GM21390 (cell line): ENCODE measurements at regions not wholly inside any gene's neighbourhood (a gene's known extent, or its start where the extent isn't known, plus 50 kb on each side); places are given as distances from the start of the nearest gene placed in this dataset.
"Not testable (repeated sequence)": the region's sequence is repeated elsewhere in the genome, so short reads cannot be mapped to it uniquely, and the experiment has no call there.

ENCODE experiments used
- ATAC-seq: cut with Tn5 transposase; IDR thresholded peaks from one replicate; pipeline ENCODE4 v1.9.1; 2021; ENCODE audit not compliant: unreplicated experiment

- ATAC-seq = no peak
Measured at GRCh38 chr2:12552092-12552491, 164.6 kb upstream of the TRIB2 start.

- ATAC-seq = peak; percentile 10
Measured at GRCh38 chr2:12554224-12555011, 162.3 kb upstream of the TRIB2 start.

- peak; percentile 39 for ATAC-seq
Measured at GRCh38 chr2:12555012-12555645, 161.6 kb upstream of the TRIB2 start.

- no peak for ATAC-seq
Measured at GRCh38 chr2:12556762-12557161, 160.0 kb upstream of the TRIB2 start.

- ATAC-seq = no peak
Measured at GRCh38 chr2:12557688-12558087, 159.0 kb upstream of the TRIB2 start.

GRCh38 chr2:12558519-12558918, 158.2 kb upstream of the TRIB2 start:
- ATAC-seq = no peak

DNA sequence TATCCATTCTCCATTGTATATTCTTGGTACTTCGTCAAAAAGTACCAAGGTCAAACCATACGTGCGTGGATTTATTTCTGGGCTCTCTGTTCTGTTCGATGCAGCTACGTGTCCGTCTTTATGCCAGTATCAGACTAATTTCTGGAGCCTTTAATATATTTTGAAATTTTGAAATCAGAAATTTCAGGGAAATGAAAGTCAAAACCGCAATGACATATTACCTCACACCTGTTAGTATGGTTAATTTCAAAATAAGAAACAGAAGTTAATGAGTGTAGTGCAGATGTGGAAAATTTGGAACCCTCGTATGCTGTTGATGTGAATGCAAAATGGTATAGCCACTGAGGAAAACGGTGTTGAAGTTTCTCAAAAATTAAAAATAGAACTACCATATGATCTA, 156.1 kb upstream of the TRIB2 start:
- ATAC-seq = no peak

- ATAC-seq = no peak
Measured at GRCh38 chr2:12567411-12567810, 149.3 kb upstream of the TRIB2 start.

DNA sequence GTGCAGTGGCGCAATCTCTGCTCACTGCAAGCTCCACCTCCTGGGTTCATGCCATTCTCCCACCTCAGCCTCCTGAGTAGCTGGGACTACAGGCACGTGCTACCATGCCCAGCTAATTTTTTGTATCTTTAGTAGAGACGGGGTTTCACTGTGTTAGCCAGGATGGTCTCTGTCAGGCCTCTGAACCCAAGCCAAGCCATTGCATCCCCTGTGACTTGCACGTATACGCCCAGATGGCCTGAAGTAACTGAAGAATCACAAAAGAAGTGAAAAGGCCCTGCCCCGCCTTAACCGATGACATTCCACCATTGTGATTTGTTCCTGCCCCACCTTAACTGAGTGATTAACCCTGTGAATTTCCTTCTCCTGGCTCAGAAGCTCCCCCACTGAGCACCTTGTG, 147.2 kb upstream of the TRIB2 start:
- not testable (repeated sequence) for ATAC-seq

- ATAC-seq = not testable (repeated sequence)
Measured at GRCh38 chr2:12569929-12570328, 146.8 kb upstream of the TRIB2 start.

DNA sequence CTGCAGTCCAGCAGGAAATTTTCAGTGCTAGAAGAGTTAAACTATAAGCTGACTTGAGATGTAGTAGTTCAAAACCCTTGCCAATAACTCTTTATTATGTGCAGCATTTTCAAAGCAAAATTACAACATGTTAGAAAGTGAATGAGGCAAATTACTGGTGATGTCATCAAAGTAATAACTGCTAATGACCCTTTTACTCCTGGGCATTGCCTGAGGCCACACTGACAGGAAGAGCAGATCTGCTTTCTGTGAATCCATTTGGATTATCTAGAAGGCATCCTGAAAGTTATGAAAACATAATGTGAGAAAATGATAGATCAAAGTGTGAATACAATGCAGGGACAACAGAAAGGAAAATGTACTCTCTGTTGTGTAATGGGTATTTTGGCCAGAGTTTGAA, 139.6 kb upstream of the TRIB2 start:
- ATAC-seq = no peak

- ATAC-seq = no peak
Measured at GRCh38 chr2:12577567-12578253, 139.0 kb upstream of the TRIB2 start.

DNA sequence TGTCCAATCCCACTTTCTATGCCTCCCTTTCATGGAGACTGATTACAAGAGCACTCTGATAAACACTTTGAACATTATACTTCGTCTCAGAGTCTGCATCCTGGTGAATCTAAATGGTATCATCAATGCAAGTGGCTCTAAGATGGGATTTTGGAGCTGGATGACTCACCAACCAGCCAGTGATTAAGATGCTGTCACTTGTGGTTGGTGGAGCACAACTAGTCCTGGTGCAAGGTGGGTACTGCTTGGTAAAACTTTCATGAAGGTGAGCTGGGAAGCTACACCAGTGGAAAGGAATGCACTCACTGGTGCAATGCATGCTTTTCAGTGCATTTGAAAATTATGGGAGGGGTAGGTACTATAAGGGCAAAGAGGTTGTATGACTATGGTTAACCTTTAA, 137.7 kb upstream of the TRIB2 start:
- no peak for ATAC-seq

- no peak for ATAC-seq
Measured at GRCh38 chr2:12584338-12584737, 132.4 kb upstream of the TRIB2 start.

DNA sequence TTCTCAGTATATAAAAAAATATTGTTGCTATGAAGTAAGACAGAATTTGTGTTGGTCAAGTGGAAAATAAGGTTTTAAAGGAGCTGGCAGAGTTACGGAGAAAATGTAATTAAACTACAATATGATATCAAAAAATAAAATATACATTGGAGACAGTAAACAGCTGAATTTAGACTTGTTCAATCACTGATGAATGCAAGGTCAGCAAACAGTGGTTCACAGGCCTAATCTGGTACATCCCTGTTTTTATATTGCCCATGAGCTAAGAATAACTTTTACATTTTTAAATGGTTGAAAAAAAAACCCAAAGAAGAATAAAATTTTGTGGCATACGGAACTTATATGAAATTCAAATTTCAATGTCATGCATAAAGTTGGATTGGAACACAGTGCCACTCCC, 131.0 kb upstream of the TRIB2 start:
- ATAC-seq = no peak

DNA sequence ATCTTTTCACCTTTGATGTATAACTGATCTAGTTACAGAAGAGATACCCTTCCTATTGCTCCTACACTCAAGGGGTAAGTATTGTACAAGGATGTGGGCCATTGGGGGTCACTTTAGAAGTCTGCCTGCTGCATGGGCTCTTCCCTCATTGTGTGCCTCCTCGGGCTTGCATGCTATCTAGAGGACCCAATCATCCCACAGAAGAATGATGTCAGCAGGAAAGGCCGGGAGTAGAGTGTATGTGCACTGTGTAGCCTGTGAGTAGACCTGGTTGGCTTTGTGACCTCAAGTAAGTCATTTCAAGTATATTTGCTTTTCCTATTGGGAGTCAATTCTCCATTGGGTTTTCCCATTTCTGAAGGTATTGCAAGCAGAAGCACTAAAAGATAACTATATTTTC, 129.5 kb upstream of the TRIB2 start:
- no peak for ATAC-seq

DNA sequence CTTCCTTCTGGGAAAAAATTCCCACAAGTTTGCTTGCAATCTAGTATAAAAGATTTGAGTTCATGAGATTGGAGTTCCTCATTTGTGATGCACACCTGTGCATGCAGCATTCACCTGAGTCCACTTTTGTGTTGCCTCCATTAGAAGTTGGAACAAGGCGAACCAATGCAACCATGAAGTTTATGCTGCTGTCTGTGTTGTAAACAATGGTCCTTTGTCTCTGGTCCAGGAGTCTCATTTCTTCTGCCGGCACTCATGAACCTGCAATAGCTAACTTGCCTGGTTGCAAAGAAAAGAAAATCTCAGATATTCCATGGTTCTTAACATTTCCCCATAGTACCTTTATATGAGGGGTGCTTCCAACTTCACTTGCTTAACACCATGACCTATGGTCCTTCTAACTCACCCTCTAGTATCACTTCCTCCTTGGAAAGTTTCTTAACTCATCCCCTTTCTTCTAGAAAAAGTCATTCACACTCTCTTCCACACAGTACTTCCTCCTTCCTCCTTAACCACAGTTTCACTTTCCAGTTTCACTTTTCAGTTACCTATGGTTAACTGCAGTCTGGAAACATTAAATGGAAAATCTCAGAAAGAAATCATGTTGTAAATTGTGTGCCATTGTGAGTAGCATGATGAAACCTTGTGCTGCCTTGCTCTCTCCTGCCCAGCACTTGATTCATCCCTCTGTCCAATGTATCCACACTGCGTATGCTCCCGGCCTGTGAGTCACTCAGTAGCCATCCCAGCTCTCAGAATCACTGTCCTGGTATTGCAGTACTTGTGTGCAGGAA, 128.8 kb upstream of the TRIB2 start:
- peak; percentile 84 for ATAC-seq

GRCh38 chr2:12588986-12589385, 127.8 kb upstream of the TRIB2 start:
- no peak for ATAC-seq

DNA sequence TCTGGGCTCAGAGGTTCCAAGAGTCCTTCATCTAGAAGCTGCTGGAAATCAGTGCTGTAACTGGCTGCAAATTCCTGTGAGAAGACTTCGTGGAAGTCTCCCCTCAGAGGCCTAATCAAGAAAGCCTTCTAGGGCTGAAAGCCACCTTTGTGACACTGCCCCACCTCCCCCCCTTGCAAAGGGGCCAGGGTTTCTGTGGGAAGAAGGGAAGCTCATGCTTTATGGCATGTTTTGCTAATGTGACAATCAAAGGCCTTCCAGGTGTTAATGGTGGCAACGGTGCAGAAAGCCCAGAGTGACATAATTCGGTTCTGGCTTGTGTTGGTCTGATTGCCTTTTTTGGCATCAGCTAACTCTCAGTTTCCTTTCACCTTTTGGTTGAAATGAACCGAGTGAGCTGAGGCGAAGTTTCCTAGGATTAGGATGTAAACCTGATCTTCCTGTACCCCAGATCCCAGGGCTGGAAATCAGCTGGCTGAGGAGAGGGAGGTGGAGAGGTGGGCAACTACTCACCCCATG, 126.9 kb upstream of the TRIB2 start:
- no peak for ATAC-seq

GRCh38 chr2:12592296-12592695, 124.4 kb upstream of the TRIB2 start:
- no peak for ATAC-seq

- no peak for ATAC-seq
Measured at GRCh38 chr2:12594590-12594989, 122.1 kb upstream of the TRIB2 start.
